Lower lobe of right lung (tissue), 2 donors: ENCODE measurements at regions not wholly inside any gene's neighbourhood (a gene's known extent, or its start where the extent isn't known, plus 50 kb on each side); places are given as distances from the start of the nearest gene placed in this dataset.
A peak's percentile ranks its signal among the peaks of the same experiment; 100 is the strongest.

Experiments
- ATAC-seq, 2 donors: fragments of 200-7000 bp; cut with Tn5 transposase; one replicate each; pipeline ENCODE4 v1.9.1; 2020 to 2022; ENCODE audit warnings: mild to moderate bottlenecking in 2 of 2, moderate library complexity in 2 of 2
- DNase-seq: peaks from one replicate; pipeline ENCODE4 v3.0.0-alpha.2; 2020
- H3K27ac ChIP-seq: fragments of 200-600 bp; one replicate; pipeline ENCODE4 v1.8.0; 2022
- H3K27me3 ChIP-seq: fragments of 200-600 bp; one replicate; pipeline ENCODE4 v1.8.0; 2022; ENCODE audit warnings: low read depth
- H3K36me3 ChIP-seq: fragments of 200-600 bp; one replicate; pipeline ENCODE4 v1.8.0; 2022; ENCODE audit warnings: mild to moderate bottlenecking
- H3K4me1 ChIP-seq: fragments of 200-600 bp; one replicate; pipeline ENCODE4 v1.8.0; 2022
- H3K4me3 ChIP-seq: fragments of 200-600 bp; one replicate; pipeline ENCODE4 v1.8.0; 2022; ENCODE audit warnings: mild to moderate bottlenecking
- H3K9me3 ChIP-seq: fragments of 200-600 bp; one replicate; pipeline ENCODE4 v1.8.0; 2022
- CTCF ChIP-seq: fragments of 200-600 bp; IDR thresholded peaks from one replicate; pipeline ENCODE4 v1.8.0; 2022; ENCODE audit warnings: antibody characterized with exemption, mild to moderate bottlenecking
- intact Hi-C: fragments of 100-400 bp; cut with DNase I; formaldehyde crosslinking; loops from one replicate; pipeline ENCODE4 v1.11.0; 2022
- donor health status: DM: no; HTN: yes; CAD: no; lungs with severe emphysema.

DNA sequence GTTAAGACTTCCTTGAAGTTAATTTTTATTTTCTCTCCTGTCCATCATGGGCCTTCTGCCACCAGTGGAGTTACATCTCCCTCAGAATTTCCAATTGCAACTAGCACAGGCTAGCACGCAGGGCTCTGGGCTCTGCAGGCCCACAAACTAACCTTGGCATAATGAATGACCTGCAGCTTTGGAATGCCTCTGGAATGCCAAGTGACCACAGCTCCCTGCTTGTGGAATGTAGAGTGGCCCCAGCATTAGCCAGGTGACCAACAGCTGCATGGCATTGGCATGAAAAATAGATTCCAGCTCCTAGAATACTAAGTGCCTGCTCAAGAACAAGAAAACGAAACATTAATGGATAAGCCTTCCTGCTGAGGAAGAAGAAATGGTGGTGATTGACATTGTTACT, 726.1 kb downstream of the BRINP1 start:
- H3K9me3 ChIP-seq = peaks cover 12% of the 10 kb centered on the region
- peak; percentile 63 for DNase-seq
- peak; percentile 97 to 99 for ATAC-seq
- no peak for TF ChIP-seq CTCF
- H3K4me1 ChIP-seq = peaks cover 9% of the 10 kb centered on the region
- H3K4me3 ChIP-seq = no peak overlapping the region
- peak overlapping the region; percentile 66 for H3K27ac ChIP-seq
- no peaks in the 10 kb centered on the region for H3K27me3 ChIP-seq
- H3K36me3 ChIP-seq = no peaks in the 10 kb centered on the region
- intact Hi-C loops = no loop called here

DNA sequence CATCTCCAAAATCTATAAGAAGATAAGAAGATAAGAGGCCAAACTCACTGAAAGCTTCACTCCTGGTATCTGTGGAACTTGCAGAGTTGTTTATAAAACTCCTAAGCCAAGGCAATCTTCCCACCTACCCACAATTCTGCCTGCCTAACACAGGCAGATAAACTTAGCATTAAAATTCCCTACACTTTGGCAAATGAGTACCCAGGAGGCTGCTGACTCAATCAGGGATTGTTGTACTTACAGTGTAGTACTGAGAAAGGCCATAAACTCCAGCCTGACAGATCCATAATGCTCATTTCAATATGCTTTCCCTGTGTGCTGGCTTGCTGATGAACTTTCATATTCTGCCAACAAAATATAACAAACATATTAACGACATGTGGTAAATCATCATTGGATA, 725.2 kb downstream of the BRINP1 start:
- no peak for DNase-seq
- Histone ChIP-seq H3K4me3 (no peak overlapping the region), H3K27ac (no peak overlapping the region), H3K9me3 (peaks cover 12% of the 10 kb centered on the region), H3K27me3 (no peaks in the 10 kb centered on the region), H3K4me1 (peaks cover 9% of the 10 kb centered on the region), H3K36me3 (no peaks in the 10 kb centered on the region)
- no peak for TF ChIP-seq CTCF
- no peak for ATAC-seq
- intact Hi-C loops = no loop called here

GRCh38 chr9:118647331-118647730, 721.9 kb downstream of the BRINP1 start:
- no peak for ATAC-seq
- intact Hi-C loops = no loop called here

DNA sequence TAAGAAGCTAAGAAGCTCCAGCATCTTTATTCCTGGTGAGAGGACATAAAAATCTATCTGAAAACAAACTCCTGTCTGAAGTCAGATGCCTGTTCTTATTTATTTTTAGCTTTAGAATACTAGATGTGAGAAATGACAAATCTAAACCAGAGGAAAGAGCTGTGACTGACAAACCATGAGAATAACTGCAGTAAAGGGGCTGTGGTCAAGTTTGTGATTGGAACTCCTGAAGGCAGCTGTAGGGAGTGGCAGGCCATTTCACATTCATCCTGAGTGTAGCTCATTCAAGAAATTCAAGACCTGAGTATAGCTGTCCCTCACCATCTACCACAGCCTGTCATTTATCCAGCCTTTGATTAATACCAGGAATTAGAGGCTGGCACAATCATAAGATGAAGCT, 718.8 kb downstream of the BRINP1 start:
- TF ChIP-seq CTCF = no peak
- intact Hi-C loops = no loop called here
- no peak overlapping the region for H3K27ac ChIP-seq
- H3K9me3 ChIP-seq = peaks cover 12% of the 10 kb centered on the region
- ATAC-seq (no peak), DNase-seq (no peak)
- H3K4me1 ChIP-seq = no peaks in the 10 kb centered on the region
- no peak overlapping the region for H3K4me3 ChIP-seq
- H3K36me3 ChIP-seq = no peaks in the 10 kb centered on the region
- no peaks in the 10 kb centered on the region for H3K27me3 ChIP-seq

More at GRCh38 chr9:118647331-118647730, 721.9 kb downstream of the BRINP1 start:
- TF ChIP-seq CTCF = no peak
- peaks cover 9% of the 10 kb centered on the region for H3K4me1 ChIP-seq
- no peak for DNase-seq
- peaks cover 12% of the 10 kb centered on the region for H3K9me3 ChIP-seq
- no peaks in the 10 kb centered on the region for H3K27me3 ChIP-seq
- H3K4me3 ChIP-seq = no peak overlapping the region
- no peaks in the 10 kb centered on the region for H3K36me3 ChIP-seq
- H3K27ac ChIP-seq = no peak overlapping the region

- no peaks in the 10 kb centered on the region for H3K4me1 ChIP-seq
- H3K27ac ChIP-seq = no peak overlapping the region
- intact Hi-C loops = no loop called here
- no peak for TF ChIP-seq CTCF
- H3K4me3 ChIP-seq = no peak overlapping the region
- DNase-seq (no peak), ATAC-seq (no peak)
- H3K36me3 ChIP-seq = no peaks in the 10 kb centered on the region
- H3K27me3 ChIP-seq = no peaks in the 10 kb centered on the region
- peaks cover 1% of the 10 kb centered on the region for H3K9me3 ChIP-seq
Observed at GRCh38 chr9:118651511-118651910, 717.7 kb downstream of the BRINP1 start.

- no peak overlapping the region for H3K4me3 ChIP-seq
- H3K9me3 ChIP-seq = no peaks in the 10 kb centered on the region
- DNase-seq (no peak), ATAC-seq (no peak)
- no peaks in the 10 kb centered on the region for H3K27me3 ChIP-seq
- intact Hi-C loops = no loop called here
- TF ChIP-seq CTCF = no peak
- H3K36me3 ChIP-seq = no peaks in the 10 kb centered on the region
- no peak overlapping the region for H3K27ac ChIP-seq
- H3K4me1 ChIP-seq = no peaks in the 10 kb centered on the region
Observed at GRCh38 chr9:118652258-118652657, 717.0 kb downstream of the BRINP1 start.
